ENCODE measurements at regions not wholly inside any gene's neighbourhood (a gene's known extent, or its start where the extent isn't known, plus 50 kb on each side); places are given as distances from the start of the nearest gene placed in this dataset.

DNA sequence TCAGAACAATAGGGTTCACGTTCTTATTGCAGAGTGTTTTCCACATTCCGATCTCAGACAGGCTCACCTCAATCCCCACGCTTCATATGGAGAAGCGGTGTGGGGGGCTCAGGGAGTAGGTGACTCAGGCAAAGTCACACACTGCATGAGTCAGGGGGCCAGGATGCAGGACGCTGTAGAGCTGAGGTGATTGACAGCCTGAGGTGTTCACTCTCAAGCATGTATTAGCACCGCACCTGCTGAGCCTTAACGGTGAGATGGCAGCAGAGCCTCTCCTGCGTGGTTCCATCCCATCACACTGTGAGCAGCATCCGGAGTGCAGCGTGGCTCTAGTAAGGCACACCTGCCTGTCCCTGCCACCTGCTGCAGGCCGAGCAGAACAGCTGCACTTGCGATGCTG lies 194.0 kb downstream of the IRX2 start:
- TF ChIP-seq, protein P1, sequence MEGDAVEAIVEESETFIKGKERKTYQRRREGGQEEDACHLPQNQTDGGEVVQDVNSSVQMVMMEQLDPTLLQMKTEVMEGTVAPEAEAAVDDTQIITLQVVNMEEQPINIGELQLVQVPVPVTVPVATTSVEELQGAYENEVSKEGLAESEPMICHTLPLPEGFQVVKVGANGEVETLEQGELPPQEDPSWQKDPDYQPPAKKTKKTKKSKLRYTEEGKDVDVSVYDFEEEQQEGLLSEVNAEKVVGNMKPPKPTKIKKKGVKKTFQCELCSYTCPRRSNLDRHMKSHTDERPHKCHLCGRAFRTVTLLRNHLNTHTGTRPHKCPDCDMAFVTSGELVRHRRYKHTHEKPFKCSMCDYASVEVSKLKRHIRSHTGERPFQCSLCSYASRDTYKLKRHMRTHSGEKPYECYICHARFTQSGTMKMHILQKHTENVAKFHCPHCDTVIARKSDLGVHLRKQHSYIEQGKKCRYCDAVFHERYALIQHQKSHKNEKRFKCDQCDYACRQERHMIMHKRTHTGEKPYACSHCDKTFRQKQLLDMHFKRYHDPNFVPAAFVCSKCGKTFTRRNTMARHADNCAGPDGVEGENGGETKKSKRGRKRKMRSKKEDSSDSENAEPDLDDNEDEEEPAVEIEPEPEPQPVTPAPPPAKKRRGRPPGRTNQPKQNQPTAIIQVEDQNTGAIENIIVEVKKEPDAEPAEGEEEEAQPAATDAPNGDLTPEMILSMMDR (IDR thresholded peaks at IDR 0.05), result no peak
- no peak for TF ChIP-seq POLR2A (IDR thresholded peaks at IDR 0.05)

Measured in body of pancreas (tissue), 4 donors.